Activated CD4-positive, alpha-beta T cell treated with anti-CD3 and anti-CD28 coated beads, Interleukin-2, amount 50 U/mL, for 48 hours (primary cell): ENCODE measurements at regions not wholly inside any gene's neighbourhood (a gene's known extent, or its start where the extent isn't known, plus 50 kb on each side); places are given as distances from the start of the nearest gene placed in this dataset.
"Not testable (repeated sequence)": the region's sequence is repeated elsewhere in the genome, so short reads cannot be mapped to it uniquely, and the experiment has no call there.

ENCODE experiments used
- DNase-seq, 2 experiments: peaks; one replicate each; pipeline ENCODE4 v3.0.0-alpha.2; 2020

DNA sequence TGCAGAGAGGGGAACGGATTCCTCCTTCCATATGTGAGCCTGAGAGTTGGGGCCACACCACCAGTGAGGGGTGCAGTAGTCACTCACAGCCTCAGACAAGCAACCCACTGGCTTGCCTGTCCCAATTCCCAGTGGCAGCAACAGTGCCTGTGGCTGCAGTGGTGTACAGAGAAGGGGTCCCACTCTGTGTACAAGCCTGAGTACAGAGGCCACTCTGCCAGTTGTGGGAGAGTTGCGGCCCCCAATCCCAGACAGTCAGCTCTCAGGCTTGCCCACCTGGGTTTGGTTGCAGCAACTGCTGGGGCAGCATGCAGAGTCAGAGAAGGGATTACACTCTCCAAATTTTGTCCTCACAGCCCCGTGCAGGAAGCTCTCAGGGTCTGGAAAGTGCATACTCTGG, 133.2 kb upstream of the RFX3 start:
- DNase-seq, result no peak

DNA sequence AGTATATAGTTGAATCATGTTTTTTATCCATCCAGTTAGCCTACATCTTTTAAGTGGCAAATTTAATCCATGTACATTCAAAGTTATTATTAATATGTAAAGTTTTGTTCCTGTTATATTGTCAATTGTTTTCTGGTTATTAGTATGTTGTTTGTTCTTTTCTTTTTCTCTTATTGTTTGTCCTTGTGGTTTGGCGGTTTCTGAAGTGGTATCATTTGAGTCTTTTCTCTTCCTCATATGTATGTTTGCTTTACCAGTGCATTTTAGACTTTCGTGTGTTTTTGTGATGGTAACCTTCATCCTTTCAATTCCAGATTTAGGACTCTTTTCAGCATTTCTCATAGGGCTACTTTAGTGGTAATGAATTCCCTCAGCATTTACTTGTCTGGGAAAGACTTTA, 130.4 kb upstream of the RFX3 start:
- DNase-seq, result no peak

DNA sequence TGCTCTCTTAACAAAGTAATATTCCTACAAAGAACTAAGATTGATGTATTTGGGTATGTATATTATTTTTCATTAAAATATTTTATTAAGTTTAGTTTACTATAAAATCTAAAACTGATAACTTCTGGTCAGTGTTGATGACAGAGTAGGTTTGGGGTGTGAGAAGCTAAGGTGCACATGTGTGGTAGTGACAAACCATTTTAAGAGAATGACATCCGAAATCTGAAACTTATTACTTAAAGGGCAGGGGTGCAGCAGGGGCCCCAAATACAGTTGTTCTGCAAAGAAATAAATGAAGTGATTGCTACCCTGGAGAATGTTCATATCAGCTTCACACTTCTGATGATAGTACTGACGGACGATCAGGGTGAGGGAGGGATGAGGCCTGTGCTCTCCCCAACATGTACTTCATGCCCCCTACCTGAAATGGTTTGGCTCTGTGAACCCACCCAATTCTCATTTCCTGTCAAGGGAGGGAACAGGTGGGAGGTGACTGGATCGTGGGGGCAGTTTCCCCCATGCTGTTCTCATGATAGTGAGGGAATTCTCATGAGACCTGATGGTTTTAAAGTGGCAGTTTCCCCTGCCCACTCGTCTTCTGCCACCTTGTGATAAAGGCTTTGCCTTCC, 125.3 kb upstream of the RFX3 start:
- no peak for DNase-seq

DNA sequence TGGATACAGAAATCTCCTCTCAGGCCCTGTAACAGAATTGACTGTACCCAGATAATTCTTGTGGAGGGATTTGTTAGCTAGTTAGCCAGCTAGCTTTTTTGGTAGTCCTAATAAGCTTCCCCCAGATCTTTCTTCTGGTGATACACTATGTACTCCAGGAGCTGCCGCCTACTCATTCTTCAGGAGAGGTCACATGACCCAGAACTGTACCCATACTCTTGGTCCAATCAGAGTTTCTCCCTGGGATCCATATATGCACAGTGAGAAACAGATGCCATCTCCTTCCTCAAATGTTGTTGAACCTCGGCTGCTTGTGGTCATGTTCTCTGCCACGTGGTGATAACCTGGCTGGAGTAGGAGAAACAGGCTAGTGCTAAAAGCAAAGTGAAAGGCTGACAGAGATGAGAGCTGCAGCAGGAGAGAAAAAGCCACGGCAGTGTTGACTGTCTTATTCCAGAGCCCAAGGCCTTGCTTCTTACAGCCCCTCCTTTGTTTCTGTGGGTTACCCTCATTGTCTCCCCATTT, 123.0 kb upstream of the RFX3 start:
- DNase-seq, result no peak

DNA sequence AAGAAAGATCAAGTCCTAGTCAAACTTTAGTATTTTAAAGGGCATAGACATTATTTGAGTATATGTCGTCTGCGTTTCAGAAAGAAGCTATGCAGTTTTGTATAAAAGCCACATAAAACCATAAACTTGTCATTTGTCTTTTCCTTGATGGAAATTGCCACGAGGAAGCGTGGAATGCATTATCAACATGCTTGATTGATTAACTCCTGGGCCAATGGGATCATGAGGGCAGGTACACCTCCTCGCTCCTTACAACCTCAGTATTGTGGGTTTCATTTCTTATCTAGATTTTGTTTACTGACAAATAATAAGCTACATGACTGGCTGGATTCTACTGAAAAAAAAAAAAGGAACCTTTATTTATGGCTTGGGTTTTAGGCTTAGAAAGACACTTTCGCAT, 122.5 kb upstream of the RFX3 start:
- DNase-seq, result no peak

DNA sequence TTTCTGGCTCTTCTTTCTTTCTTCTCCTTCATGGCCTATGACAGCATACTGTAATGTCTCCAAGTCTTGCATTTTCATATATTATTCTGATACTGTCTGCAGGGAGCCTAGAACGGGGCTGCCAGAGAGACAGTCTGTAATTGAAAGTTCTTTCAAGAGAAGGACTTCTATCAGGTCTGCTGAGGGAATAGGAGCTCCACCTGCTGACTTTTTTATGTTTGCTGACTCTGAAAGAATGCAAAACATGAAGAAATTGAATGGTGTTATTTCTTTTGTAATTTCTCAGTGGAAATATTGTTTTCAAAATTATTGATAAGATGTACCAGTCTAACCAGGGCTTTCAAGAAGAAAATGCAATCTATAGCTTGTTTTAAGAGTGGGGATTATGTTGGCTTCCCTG, 121.9 kb upstream of the RFX3 start:
- DNase-seq, result no peak

DNA sequence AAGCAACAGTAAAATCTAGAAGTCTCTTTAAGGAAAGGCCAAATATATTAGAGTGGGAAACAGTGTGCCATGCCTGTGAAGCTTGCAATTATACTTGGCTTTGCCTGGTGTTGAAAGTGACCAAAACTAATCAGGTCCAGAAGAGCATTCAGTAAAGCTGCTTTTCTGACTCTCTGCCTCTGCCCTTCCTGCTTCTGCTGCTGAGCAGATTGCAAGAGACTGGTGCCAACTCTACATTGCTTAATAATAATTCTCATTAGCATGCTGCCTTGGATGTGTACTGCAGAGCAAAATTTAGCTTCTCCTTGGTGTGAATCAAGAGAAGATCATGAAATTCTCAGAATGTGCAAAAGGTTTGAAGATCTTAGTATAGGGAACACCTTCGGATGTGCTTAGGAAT, 120.4 kb upstream of the RFX3 start:
- DNase-seq, result no peak

DNA sequence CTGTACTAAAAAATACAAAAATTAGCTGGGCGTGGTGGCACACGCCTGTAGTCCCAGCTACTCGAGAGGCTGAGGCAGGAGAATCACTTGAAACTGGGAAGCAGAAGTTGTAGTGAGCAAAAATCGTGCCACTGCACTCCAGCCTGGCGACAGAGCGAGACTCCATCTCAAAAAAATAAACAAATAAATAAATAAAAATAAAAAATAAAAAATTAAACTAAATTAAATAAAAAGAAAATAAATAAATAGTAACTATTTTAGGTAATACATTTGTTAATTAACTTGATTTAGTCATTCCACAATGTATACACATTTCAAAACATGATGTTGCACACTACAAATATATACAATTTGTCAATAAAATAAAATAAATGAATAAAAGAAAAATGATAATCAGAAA, 116.3 kb upstream of the RFX3 start:
- not testable (repeated sequence) for DNase-seq

DNA sequence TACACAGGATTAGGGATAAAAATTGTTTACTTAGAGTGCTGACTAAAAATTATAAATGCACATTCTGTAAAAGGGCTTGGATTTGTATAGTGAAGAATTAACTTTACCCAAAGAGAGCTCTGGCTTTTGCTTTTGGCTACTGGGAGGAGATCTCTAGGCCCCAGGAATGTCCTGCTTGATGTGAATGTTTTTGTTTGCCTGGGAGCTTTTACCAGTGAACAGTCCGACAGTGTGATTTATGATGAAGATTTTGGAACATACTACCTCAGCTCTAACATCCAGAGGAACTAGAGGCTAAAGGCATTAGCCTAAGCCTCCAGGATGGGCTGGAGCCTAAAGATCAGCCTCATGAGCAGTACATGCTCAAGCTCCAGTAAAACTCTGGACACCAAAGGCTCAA, 103.7 kb upstream of the RFX3 start:
- no peak for DNase-seq

DNA sequence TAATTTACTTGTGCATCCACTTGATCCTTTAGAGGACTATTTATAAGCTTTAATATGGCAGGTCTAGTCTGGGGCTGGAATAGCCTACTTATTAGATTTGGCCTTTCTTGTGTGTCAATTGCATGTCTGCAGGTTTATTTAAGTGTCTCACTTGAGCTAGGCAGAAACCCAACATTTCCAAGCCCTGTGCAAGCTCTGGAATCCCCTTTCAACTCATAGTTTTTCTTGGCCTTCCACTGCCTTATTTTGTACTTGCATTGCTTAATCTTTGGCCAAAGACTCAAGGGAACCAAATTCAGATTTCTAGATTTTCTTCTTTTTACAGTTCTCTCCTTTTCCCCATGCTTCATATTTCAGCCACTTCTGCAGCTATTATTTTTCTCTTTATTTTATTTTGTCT, 102.4 kb upstream of the RFX3 start:
- no peak for DNase-seq

DNA sequence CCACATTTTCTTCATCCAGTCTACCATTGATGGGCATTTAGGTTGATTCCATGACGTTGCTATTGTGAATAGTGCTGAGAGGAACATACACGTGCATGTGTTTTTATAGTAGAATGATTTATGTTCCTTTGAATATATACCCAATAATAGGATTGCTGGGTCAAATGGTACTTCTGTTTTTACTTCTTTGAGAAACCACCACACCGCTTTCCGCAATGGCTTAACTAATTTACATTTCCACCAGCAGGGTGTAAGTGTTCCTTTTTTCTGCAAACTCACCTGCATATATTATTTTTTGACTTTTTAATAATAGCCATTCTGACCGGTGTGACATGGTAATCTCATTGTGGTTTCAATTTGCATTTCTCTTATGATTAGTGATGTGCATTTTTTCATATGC, 82.2 kb upstream of the RFX3 start:
- DNase-seq, result no peak

DNA sequence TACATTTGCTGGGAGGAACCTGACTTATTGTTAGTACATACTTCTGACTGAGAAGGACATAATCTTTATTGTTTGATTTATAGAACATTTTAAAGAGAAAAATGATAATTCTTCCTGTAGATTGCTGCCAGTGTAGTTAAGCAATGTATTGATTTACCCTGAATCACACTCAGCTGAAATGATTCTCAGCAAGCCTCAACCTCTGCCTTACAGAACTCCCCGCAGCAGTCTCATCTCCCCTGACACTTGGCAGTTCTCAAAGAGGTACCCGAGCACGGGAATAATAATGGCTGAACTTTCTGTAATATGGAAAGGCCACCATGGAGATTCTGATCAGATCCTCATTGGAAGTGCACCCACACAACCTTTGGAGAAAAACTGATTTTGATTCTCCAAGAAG, 74.9 kb upstream of the RFX3 start:
- no peak for DNase-seq

DNA sequence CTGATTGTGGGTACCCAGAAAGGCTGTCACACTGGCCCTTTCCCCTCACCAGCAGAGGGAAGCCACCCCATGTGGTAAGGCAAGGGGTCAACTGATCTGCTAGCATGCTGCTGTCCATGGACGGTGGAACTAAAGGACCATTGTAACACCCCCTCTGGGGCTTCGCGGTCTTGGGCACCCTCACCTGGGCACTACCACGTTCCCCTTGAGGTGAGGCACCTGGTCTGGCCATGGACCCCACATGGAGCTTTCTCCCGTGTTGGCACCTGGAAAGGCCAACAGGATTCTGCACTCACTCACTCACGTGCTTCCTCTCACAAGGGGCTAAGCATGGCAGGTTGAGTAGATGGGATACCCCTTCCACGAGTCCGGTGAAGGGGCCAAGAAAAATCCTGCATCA, 72.0 kb upstream of the RFX3 start:
- no peak for DNase-seq

DNA sequence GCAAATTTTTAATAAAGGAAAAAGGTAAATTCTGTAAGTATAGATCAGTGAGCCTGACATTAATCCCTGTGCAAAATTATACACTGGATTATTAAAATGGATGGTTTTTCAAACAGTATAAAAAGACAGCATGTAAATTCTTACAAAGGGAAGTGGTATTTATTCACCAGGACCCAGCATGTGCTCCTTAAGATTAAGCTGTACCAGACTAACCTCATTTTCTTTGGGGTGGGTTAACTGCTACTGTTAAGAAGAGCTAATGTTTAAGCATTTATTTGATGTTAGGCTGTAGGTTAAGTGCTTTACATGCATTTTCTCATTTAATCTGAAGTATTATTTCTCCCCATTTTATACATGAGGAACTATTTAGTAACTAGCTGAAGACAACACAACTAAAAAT, 60.3 kb upstream of the RFX3 start:
- DNase-seq, result no peak

DNA sequence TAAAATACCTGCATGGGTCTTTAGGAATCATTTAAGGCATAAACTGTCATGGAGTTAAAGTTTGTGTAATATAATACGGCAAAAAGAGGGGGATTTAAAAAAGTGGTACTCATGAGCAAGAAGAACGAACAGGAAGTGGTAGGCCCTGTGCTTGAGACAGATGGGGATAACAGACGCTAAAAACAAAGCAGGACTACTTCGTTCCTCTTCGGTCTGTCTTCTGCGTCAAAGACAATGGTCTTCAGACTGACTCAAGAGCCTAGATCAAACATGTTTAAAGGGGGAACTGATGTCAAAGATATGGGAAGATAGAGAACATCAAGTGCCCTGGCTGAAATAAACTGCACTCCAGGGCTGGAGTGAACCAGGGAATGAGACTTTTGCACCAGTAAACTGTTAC, 59.8 kb upstream of the RFX3 start:
- DNase-seq, result no peak

DNA sequence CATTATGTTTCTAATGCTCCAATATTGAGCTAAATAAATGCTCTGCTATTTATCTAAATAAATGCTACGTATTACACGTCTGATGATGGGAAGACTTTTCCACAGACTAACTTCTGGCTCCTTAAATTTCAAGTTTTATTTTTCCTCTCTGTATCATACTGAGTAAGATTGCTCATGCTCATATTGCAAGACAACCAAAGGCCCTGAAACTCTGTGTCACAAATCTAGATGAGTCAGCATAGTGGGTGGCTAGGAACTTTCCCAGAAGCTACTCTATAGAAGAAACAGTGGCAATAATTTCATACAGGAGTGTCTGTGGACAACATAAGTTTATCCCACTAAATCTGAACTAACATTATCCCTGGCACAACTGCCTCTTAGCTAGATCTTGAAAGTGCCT, 53.0 kb upstream of the RFX3 start:
- peak in 1 of 2 experiments; percentile 10 for DNase-seq

DNA sequence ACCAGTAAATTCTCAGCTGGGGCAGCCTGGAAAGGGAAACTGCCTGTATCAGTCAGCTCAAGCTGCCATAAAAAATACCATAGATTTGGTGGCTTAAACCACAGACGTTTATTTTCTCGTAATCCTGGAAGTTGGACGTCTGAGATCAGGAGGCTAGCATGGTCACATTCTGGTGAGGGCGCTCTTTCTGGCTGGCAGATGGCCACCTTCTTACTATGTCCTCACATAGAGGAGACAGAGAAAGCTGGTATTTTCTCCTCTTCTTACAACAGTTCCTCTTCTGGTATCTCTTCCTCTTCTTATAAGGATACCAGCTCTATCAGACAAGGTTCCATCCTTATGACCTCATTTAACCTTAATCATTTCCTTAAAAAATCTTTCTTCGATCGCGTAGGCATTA, 50.5 kb upstream of the RFX3 start:
- DNase-seq, result no peak

DNA sequence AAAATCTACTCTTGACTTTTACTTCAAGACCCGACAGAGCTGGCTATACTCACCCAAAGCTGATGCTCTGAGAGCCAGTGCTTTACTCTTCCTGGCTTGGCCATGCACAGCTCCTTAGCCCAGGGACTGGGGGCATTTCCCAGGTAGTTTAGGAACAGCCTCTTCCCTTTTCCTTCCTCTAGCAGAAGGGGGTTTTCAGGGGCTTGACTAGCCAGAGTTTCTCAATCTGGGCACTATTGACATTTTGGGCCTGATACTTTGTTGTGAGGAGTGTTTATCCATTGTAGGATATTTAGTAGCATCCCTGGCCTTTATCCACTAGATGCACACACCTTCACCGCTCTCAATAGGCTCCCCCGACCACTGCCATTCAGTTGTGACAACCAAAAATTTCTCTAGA, 50.0 kb upstream of the RFX3 start:
- DNase-seq, result no peak
